Central memory CD8-positive, alpha-beta T cell (primary cell): ENCODE measurements at regions not wholly inside any gene's neighbourhood (a gene's known extent, or its start where the extent isn't known, plus 50 kb on each side); places are given as distances from the start of the nearest gene placed in this dataset.

ENCODE experiments used
- ATAC-seq: fragments of 150-1000 bp; cut with Tn5 transposase; replicated peaks from 2 replicates; pipeline ENCODE4 v1.10.0; 2022; ENCODE audit warnings: mild to moderate bottlenecking, moderate FRiP score, moderate number of reproducible peaks; ENCODE audit not compliant: poor library complexity, severe bottlenecking; ENCODE audit errors: extremely low read depth
- DNase-seq, 2 donors: peaks; one replicate each; pipeline ENCODE4 v3.0.0; 2021; ENCODE audit warnings: low spot score in 2 of 2
- H3K27ac Mint-ChIP-seq: one replicate; pipeline ENCODE4 v1.8.0; 2022; ENCODE audit warnings: low read depth, mild to moderate bottlenecking, moderate library complexity, mixed read lengths
- H3K27me3 Mint-ChIP-seq: one replicate; pipeline ENCODE4 v1.8.0; 2022; ENCODE audit warnings: mixed read lengths
- H3K36me3 Mint-ChIP-seq: one replicate; pipeline ENCODE4 v1.8.0; 2022; ENCODE audit warnings: mild to moderate bottlenecking, moderate library complexity, mixed read lengths; ENCODE audit not compliant: insufficient read depth
- H3K4me1 Mint-ChIP-seq: one replicate; pipeline ENCODE4 v1.8.0; 2022; ENCODE audit warnings: mixed read lengths
- H3K4me3 Mint-ChIP-seq: one replicate; pipeline ENCODE4 v1.8.0; 2022; ENCODE audit warnings: mild to moderate bottlenecking, moderate library complexity, mixed read lengths
- H3K9me3 Mint-ChIP-seq: one replicate; pipeline ENCODE4 v1.8.0; 2022; ENCODE audit warnings: mixed read lengths

DNA sequence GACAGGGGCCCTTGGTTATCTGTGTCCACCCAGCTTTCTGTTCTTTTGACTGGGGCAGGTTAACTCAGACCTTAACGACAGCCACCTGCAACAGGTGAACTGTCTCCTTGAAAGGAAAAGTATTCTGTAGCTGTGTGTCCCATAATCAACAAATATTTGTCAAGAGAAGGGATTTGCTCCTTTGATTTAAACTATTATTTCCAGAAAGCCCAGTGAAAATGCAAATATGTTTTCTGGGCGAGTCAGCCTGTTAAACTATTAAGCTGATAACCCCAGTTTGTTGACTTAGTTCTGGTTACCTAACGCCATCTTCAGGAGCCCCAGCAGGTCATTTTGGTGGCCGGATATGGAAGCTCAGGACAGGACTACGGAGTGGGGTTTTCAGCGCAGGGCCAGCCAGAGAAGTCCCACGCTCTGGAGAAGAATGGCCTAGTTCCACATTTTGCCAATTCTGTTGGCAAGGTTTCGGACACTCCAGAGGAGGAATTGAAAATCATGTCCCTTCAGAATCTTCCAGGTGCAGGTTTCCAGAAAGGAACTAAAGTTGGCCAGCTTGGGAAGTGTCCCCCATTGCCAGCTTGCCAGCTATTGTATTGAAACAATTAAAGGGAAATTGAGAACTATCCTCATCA lies 54.5 kb downstream of the ADRA2A start:
- peaks cover 85% of the 10 kb centered on the region for H3K27me3 Mint-ChIP-seq
- no peak overlapping the region for H3K4me3 Mint-ChIP-seq
- ATAC-seq (no peak), DNase-seq (no peak)
- H3K4me1 Mint-ChIP-seq = no peaks in the 10 kb centered on the region
- no peaks in the 10 kb centered on the region for H3K9me3 Mint-ChIP-seq
- H3K27ac Mint-ChIP-seq = no peak overlapping the region
- peaks cover 1% of the 10 kb centered on the region for H3K36me3 Mint-ChIP-seq

- peaks cover 92% of the 10 kb centered on the region for H3K27me3 Mint-ChIP-seq
Measured at GRCh38 chr10:111137007-111137406, 60.2 kb downstream of the ADRA2A start.

GRCh38 chr10:111137587-111137986 lies 60.8 kb downstream of the ADRA2A start:
- Mint-ChIP-seq H3K4me3 (no peak overlapping the region), H3K36me3 (no peaks in the 10 kb centered on the region), H3K9me3 (no peaks in the 10 kb centered on the region), H3K4me1 (no peaks in the 10 kb centered on the region), H3K27ac (no peak overlapping the region), H3K27me3 (peaks cover 92% of the 10 kb centered on the region)
- DNase-seq = no peak
- ATAC-seq = no peak

More at GRCh38 chr10:111137007-111137406, 60.2 kb downstream of the ADRA2A start:
- Mint-ChIP-seq H3K4me1 (no peaks in the 10 kb centered on the region), H3K27ac (no peak overlapping the region), H3K9me3 (no peaks in the 10 kb centered on the region), H3K36me3 (no peaks in the 10 kb centered on the region), H3K4me3 (no peak overlapping the region)
- DNase-seq (no peak), ATAC-seq (no peak)

GRCh38 chr10:111138544-111138943 lies 61.7 kb downstream of the ADRA2A start:
- Mint-ChIP-seq H3K36me3 (no peaks in the 10 kb centered on the region), H3K4me3 (no peak overlapping the region), H3K27me3 (peaks cover 92% of the 10 kb centered on the region), H3K27ac (no peak overlapping the region), H3K4me1 (no peaks in the 10 kb centered on the region), H3K9me3 (no peaks in the 10 kb centered on the region)
- no peak for DNase-seq
- no peak for ATAC-seq

DNA sequence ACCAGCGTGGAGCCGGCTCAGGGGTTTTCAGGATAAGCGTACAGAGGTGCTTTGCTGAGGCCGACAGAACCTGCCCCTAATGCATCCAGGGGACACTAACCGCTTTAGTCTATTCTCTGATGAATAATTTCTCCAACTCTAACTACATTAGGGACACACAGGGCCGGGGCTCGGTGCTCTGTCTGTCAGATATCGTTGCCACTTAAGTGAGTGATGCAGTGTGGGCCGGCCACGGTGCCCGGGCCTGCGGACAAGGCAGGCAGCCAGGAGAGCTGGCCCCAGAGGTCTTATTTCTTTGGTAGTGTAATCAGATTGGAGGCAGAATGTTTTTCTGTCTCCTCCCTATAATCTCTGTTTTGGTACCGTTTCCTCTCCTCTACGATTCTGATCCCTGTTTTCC lies 62.7 kb downstream of the ADRA2A start:
- H3K9me3 Mint-ChIP-seq = no peaks in the 10 kb centered on the region
- DNase-seq = no peak
- H3K36me3 Mint-ChIP-seq = no peaks in the 10 kb centered on the region
- peaks cover 85% of the 10 kb centered on the region for H3K27me3 Mint-ChIP-seq
- no peak overlapping the region for H3K4me3 Mint-ChIP-seq
- no peak for ATAC-seq
- H3K4me1 Mint-ChIP-seq = no peaks in the 10 kb centered on the region
- H3K27ac Mint-ChIP-seq = no peak overlapping the region

DNA sequence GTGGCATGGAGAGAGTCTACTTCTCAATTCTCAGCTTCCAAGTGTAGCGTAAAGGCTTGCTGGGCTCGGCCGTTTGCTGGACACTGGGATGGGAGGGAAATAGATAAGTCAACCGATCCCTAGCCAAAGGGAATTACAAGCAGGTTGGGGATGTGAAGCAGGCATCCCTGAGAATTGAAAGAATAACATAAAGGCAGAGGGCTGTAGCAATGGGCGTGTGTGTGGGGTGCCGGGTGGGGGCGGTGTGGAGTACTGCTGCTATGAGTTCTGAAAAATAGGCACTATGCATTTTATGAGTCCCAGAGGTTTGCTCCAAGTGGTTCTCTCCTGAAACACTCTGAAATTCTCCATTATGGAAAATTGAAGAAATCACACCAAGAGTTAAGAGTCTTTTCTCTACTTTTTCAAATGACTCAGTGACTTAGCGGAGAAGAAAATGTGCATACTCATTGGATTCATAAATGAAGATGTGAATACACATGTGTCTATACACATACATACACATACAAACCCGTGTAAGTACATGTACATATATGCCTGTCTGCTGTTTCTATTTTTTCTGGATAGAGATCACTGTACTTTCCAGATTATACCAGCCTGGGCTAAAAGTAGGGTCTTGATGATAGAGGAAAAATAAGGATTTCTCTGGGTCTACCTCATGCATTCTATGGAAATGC lies 65.4 kb downstream of the ADRA2A start:
- no peak overlapping the region for H3K27ac Mint-ChIP-seq

GRCh38 chr10:111146025-111146640 lies 69.3 kb downstream of the ADRA2A start:
- H3K4me1 Mint-ChIP-seq = peaks cover 11% of the 10 kb centered on the region
- H3K27me3 Mint-ChIP-seq = peaks cover 83% of the 10 kb centered on the region
- H3K27ac Mint-ChIP-seq = no peak overlapping the region
- no peak overlapping the region for H3K4me3 Mint-ChIP-seq
- H3K9me3 Mint-ChIP-seq = no peaks in the 10 kb centered on the region
- H3K36me3 Mint-ChIP-seq = no peaks in the 10 kb centered on the region
- DNase-seq (no peak), ATAC-seq (no peak)

More for the DNA sequence above, 65.4 kb downstream of the ADRA2A start:
- Mint-ChIP-seq H3K4me1 (peaks cover 11% of the 10 kb centered on the region), H3K27me3 (peaks cover 78% of the 10 kb centered on the region), H3K36me3 (no peaks in the 10 kb centered on the region), H3K9me3 (no peaks in the 10 kb centered on the region), H3K4me3 (no peak overlapping the region)
- ATAC-seq (no peak), DNase-seq (no peak)

GRCh38 chr10:111148025-111148424 lies 71.2 kb downstream of the ADRA2A start:
- H3K4me1 Mint-ChIP-seq = peaks cover 11% of the 10 kb centered on the region
- H3K4me3 Mint-ChIP-seq = no peak overlapping the region
- no peaks in the 10 kb centered on the region for H3K36me3 Mint-ChIP-seq
- DNase-seq (no peak), ATAC-seq (no peak)
- H3K27me3 Mint-ChIP-seq = peaks cover 83% of the 10 kb centered on the region
- no peak overlapping the region for H3K27ac Mint-ChIP-seq
- no peaks in the 10 kb centered on the region for H3K9me3 Mint-ChIP-seq

DNA sequence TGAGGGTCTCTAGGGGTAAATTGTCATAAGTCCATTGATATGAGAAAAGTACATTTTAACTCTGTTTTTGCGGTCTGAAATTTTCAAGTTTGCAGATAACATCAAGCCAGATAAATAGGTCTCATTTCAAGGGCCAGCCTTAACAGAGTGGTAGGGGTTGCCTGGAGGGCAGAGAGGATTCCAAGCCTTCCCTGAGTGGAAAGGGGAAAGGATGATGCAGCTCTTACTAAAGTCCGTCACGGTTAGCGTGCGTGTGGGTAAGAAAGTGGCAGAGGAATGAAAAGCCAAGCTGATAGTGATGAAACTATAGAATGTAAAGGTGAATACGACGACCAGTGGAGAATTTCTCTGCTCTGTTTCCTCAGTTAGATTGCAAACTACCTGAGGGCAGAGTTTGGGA lies 71.6 kb downstream of the ADRA2A start:
- H3K9me3 Mint-ChIP-seq = no peaks in the 10 kb centered on the region
- H3K4me1 Mint-ChIP-seq = peaks cover 11% of the 10 kb centered on the region
- H3K4me3 Mint-ChIP-seq = no peak overlapping the region
- DNase-seq = no peak
- ATAC-seq = no peak
- H3K27ac Mint-ChIP-seq = no peak overlapping the region
- H3K36me3 Mint-ChIP-seq = no peaks in the 10 kb centered on the region
- peaks cover 83% of the 10 kb centered on the region for H3K27me3 Mint-ChIP-seq

DNA sequence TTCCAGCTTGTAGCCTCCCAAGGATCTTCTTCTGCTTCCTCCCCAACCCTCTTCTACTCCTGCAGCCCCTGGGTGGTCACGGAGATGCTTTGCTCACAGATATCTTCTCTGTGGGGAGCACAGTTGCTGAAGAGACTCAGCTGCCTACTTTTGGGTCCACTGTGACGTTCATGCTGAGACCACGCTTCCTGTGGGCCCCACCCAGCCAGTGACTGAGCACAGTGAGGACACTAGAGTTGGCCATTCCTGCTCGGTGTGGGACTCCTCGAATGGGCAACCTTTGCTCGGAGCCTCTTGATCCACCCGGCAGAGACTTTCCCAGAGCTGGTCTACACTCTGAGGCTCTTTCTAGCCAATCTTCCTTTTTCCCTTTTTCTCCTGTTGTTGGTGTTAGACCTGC lies 73.9 kb downstream of the ADRA2A start:
- no peak for DNase-seq
- Mint-ChIP-seq H3K9me3 (no peaks in the 10 kb centered on the region), H3K36me3 (no peaks in the 10 kb centered on the region), H3K4me1 (peaks cover 10% of the 10 kb centered on the region), H3K27me3 (peaks cover 95% of the 10 kb centered on the region), H3K27ac (no peak overlapping the region), H3K4me3 (no peak overlapping the region)
- ATAC-seq = no peak

- Mint-ChIP-seq H3K36me3 (no peaks in the 10 kb centered on the region), H3K27me3 (peaks cover 100% of the 10 kb centered on the region), H3K9me3 (no peaks in the 10 kb centered on the region), H3K4me3 (no peak overlapping the region), H3K27ac (no peak overlapping the region), H3K4me1 (no peaks in the 10 kb centered on the region)
- DNase-seq = no peak
- ATAC-seq = no peak
Measured at GRCh38 chr10:111151595-111152307, 74.9 kb downstream of the ADRA2A start.

GRCh38 chr10:111156754-111157153 lies 79.9 kb downstream of the ADRA2A start:
- Mint-ChIP-seq H3K9me3 (no peaks in the 10 kb centered on the region), H3K27ac (no peak overlapping the region), H3K4me3 (no peak overlapping the region), H3K27me3 (peaks cover 87% of the 10 kb centered on the region), H3K4me1 (no peaks in the 10 kb centered on the region), H3K36me3 (peaks cover 2% of the 10 kb centered on the region)
- no peak for ATAC-seq
- DNase-seq = no peak
